Stimulated activated CD4-positive, alpha-beta T cell treated with anti-CD3 and anti-CD28 coated beads, TNF-alpha, amount 100 ng/mL, for 48 hours (primary cell): ENCODE measurements at regions not wholly inside any gene's neighbourhood (a gene's known extent, or its start where the extent isn't known, plus 50 kb on each side); places are given as distances from the start of the nearest gene placed in this dataset.

Source experiments
- DNase-seq, 3 donors: peaks; one replicate each; pipeline ENCODE4 v3.0.0-alpha.2; 2020; ENCODE audit warnings: low read depth in 3 of 3

- DNase-seq: no peak
Observed at GRCh38 chr13:106683918-106684317, 116.0 kb upstream of the ARGLU1 start.

- no peak for DNase-seq
Observed at GRCh38 chr13:106683179-106683578, 115.2 kb upstream of the ARGLU1 start.

GRCh38 chr13:106681997-106682396 is 114.1 kb upstream of the ARGLU1 start:
- DNase-seq: no peak

GRCh38 chr13:106681536-106681935 is 113.6 kb upstream of the ARGLU1 start:
- DNase-seq: no peak

GRCh38 chr13:106680796-106681472 is 113.0 kb upstream of the ARGLU1 start:
- DNase-seq: no peak

GRCh38 chr13:106678646-106679418 is 110.9 kb upstream of the ARGLU1 start:
- no peak for DNase-seq

- DNase-seq: no peak
Observed at GRCh38 chr13:106675311-106675710, 107.4 kb upstream of the ARGLU1 start.

- DNase-seq: no peak
Observed at GRCh38 chr13:106660746-106661625, 93.0 kb upstream of the ARGLU1 start.

- no peak for DNase-seq
Observed at GRCh38 chr13:106657104-106657503, 89.2 kb upstream of the ARGLU1 start.

- DNase-seq: no peak
Observed at GRCh38 chr13:106656186-106656585, 88.2 kb upstream of the ARGLU1 start.

- no peak for DNase-seq
Observed at GRCh38 chr13:106651442-106651841, 83.5 kb upstream of the ARGLU1 start.

- no peak for DNase-seq
Observed at GRCh38 chr13:106650690-106651205, 82.8 kb upstream of the ARGLU1 start.

- no peak for DNase-seq
Observed at GRCh38 chr13:106649495-106649894, 81.6 kb upstream of the ARGLU1 start.

GRCh38 chr13:106640515-106640914 is 72.6 kb upstream of the ARGLU1 start:
- no peak for DNase-seq

- no peak for DNase-seq
Observed at GRCh38 chr13:106637519-106637918, 69.6 kb upstream of the ARGLU1 start.

GRCh38 chr13:106636492-106636891 is 68.6 kb upstream of the ARGLU1 start:
- no peak for DNase-seq

GRCh38 chr13:106635616-106636015 is 67.7 kb upstream of the ARGLU1 start:
- no peak for DNase-seq

GRCh38 chr13:106633321-106633720 is 65.4 kb upstream of the ARGLU1 start:
- no peak for DNase-seq

GRCh38 chr13:106630650-106631049 is 62.7 kb upstream of the ARGLU1 start:
- no peak for DNase-seq

- no peak for DNase-seq
Observed at GRCh38 chr13:106630162-106630561, 62.2 kb upstream of the ARGLU1 start.

- DNase-seq: no peak
Observed at GRCh38 chr13:106628936-106629659, 61.2 kb upstream of the ARGLU1 start.
